Pancreas (tissue), 10 donors: ENCODE measurements at regions not wholly inside any gene's neighbourhood (a gene's known extent, or its start where the extent isn't known, plus 50 kb on each side); places are given as distances from the start of the nearest gene placed in this dataset.

Source experiments
- ATAC-seq, 4 donors: fragments of 200-7000 bp; cut with Tn5 transposase; one replicate each; pipeline versions ENCODE4 v1.8.0 to v1.9.1; 2020; ENCODE audit warnings: mild to moderate bottlenecking in 4 of 4, moderate library complexity in 4 of 4
- DNase-seq, 6 donors: peaks; one replicate each; pipeline ENCODE4 v3.0.0-alpha.2; 2020
- FAIRE-seq: peaks from 2 replicates; lab custom pipeline; 2012; peaks lifted over from hg19 to GRCh38; lab: Jason Lieb, UNC
- H3K27ac ChIP-seq, 4 donors: fragments of 200-600 bp; sonication (generic); 1 replicate in 3 of 4; 2 replicates in 1 of 4; pipeline versions ENCODE4 v1.5.0 to v1.8.0; 2020
- H3K27me3 ChIP-seq, 4 donors: fragments of 200-600 bp; one replicate each; pipeline ENCODE4 v1.8.0; 2021
- H3K36me3 ChIP-seq, 3 donors: fragments of 200-600 bp; sonication (generic) in 1 of 3; one replicate each; pipeline versions ENCODE4 v1.5.0 to v1.8.0; 2020 to 2021
- H3K4me1 ChIP-seq, 3 donors: fragments of 200-600 bp; one replicate each; pipeline ENCODE4 v1.8.0; 2021
- H3K4me3 ChIP-seq, 4 donors: fragments of 200-600 bp; sonication (generic) in 2 of 4; one replicate each; pipeline versions ENCODE4 v1.5.0 to v1.8.0; 2020 to 2021
- H3K9me3 ChIP-seq, 4 donors: fragments of 200-600 bp; one replicate each; pipeline ENCODE4 v1.8.0; 2021
- CTCF ChIP-seq, 4 donors: fragments of 200-600 bp; sonication (generic) in 3 of 4; IDR thresholded peaks; one replicate each; pipeline versions ENCODE4 v1.5.0 to v1.8.0; 2021; ENCODE audit warnings: antibody characterized with exemption in 4 of 4
- WGBS, 2 donors: extraction: QIAGEN DNeasy Blood & Tissue Kit; methylation state at CpG; one replicate each; pipeline ENCODE4 v1.1.7; 2013; 5-methylcytosine and 5-hydroxymethylcytosine counted together
- intact Hi-C, 3 donors: fragments of 100-400 bp; cut with DNase I; formaldehyde crosslinking; loops; one replicate each; pipeline versions ENCODE4 v1.11.1 to v1.14.2; 2022
- donor health status: healthy with polysubstance abuse.
- donor health status: DM: no; HTN: no; CAD: no; lungs with moderate emphysema.
- donor health status: DM: no; HTN: no; CAD: no.
- donor health status: control.
- donor health status: control.
- donor health status: Bipolar disorder and iron deficiency.
- donor health status: DM: yes; HTN: yes; CAD: no.
- donor health status: DM: no; HTN: no; CAD: no.
- donor health status: DM: no; HTN: no; CAD: no.
- donor health status: DM: yes; HTN: yes; CAD: no.

GRCh38 chr2:45257820-45258219 lies 248.6 kb upstream of the SIX2 start:
- TF ChIP-seq CTCF (IDR thresholded peaks at IDR 0.05), result no peak
- H3K4me3 ChIP-seq, result no peak overlapping the region
- DNase-seq (no peak), FAIRE-seq (no peak), ATAC-seq (no peak)
- H3K27me3 ChIP-seq, result no peaks in the 10 kb centered on the region
- no peaks in the 10 kb centered on the region for H3K4me1 ChIP-seq
- H3K27ac ChIP-seq, result no peak overlapping the region
- 88% methylated on average over 11 of the region's 11 CpGs for WGBS, 2 donors
- no peaks in the 10 kb centered on the region for H3K9me3 ChIP-seq
- intact Hi-C loops, result no loop called here
- H3K36me3 ChIP-seq, result no peaks in the 10 kb centered on the region

- 83 to 86% methylated on average over 16 of the region's 16 CpGs for WGBS, 2 donors
- ATAC-seq, result peak in 3 of 4 donors; percentile 21 to 52 (median 49)
These were observed 247.8 kb upstream of the SIX2 start for GRCh38 chr2:45256867-45257641.

GRCh38 chr2:45256173-45256866 lies 247.1 kb upstream of the SIX2 start:
- peak in 2 of 4 donors; percentile 7 to 23 for ATAC-seq
- H3K27ac ChIP-seq, result no peak overlapping the region
- 91 to 92% methylated on average over 7 of the region's 7 CpGs for WGBS, 2 donors
- H3K36me3 ChIP-seq, result no peaks in the 10 kb centered on the region
- no peak for DNase-seq
- H3K27me3 ChIP-seq, result no peaks in the 10 kb centered on the region
- TF ChIP-seq CTCF (IDR thresholded peaks at IDR 0.05), result no peak
- no peaks in the 10 kb centered on the region for H3K4me1 ChIP-seq
- H3K4me3 ChIP-seq, result no peak overlapping the region
- intact Hi-C loops, result no loop called here
- FAIRE-seq, result no peak
- no peaks in the 10 kb centered on the region for H3K9me3 ChIP-seq

More at GRCh38 chr2:45256867-45257641, 247.8 kb upstream of the SIX2 start:
- Histone ChIP-seq H3K9me3 (no peaks in the 10 kb centered on the region), H3K4me3 (no peak overlapping the region), H3K4me1 (no peaks in the 10 kb centered on the region), H3K27me3 (no peaks in the 10 kb centered on the region), H3K27ac (no peak overlapping the region), H3K36me3 (no peaks in the 10 kb centered on the region)
- no peak for TF ChIP-seq CTCF (IDR thresholded peaks at IDR 0.05)
- DNase-seq (no peak), FAIRE-seq (no peak)
- intact Hi-C loops, result no loop called here

GRCh38 chr2:45255563-45255962 lies 246.3 kb upstream of the SIX2 start:
- no peaks in the 10 kb centered on the region for H3K36me3 ChIP-seq
- DNase-seq (no peak), ATAC-seq (peak in 2 of 4 donors; percentile 19 to 42), FAIRE-seq (no peak)
- no peaks in the 10 kb centered on the region for H3K4me1 ChIP-seq
- 77 to 86% methylated on average over 3 of the region's 3 CpGs for WGBS, 2 donors
- H3K9me3 ChIP-seq, result no peaks in the 10 kb centered on the region
- no peak overlapping the region for H3K27ac ChIP-seq
- no peak for TF ChIP-seq CTCF (IDR thresholded peaks at IDR 0.05)
- H3K4me3 ChIP-seq, result no peak overlapping the region
- H3K27me3 ChIP-seq, result no peaks in the 10 kb centered on the region
- intact Hi-C loops, result no loop called here

- no peak overlapping the region for H3K4me3 ChIP-seq
- no peaks in the 10 kb centered on the region for H3K9me3 ChIP-seq
- no peaks in the 10 kb centered on the region for H3K36me3 ChIP-seq
- no peaks in the 10 kb centered on the region for H3K27me3 ChIP-seq
- no peak for DNase-seq
- intact Hi-C loops, result no loop called here
- 81 to 84% methylated on average over 9 of the region's 9 CpGs for WGBS, 2 donors
- no peak for FAIRE-seq
- no peaks in the 10 kb centered on the region for H3K4me1 ChIP-seq
- no peak overlapping the region for H3K27ac ChIP-seq
- ATAC-seq, result no peak
- TF ChIP-seq CTCF (IDR thresholded peaks at IDR 0.05), result no peak
These were observed 244.8 kb upstream of the SIX2 start for GRCh38 chr2:45254025-45254424.
